IMR-90 (cell line): ENCODE measurements at regions not wholly inside any gene's neighbourhood (a gene's known extent, or its start where the extent isn't known, plus 50 kb on each side); places are given as distances from the start of the nearest gene placed in this dataset.

Source experiments
- ATAC-seq: fragments of 200-7000 bp; cut with Tn5 transposase; 2 replicates; pipeline ENCODE4 v1.9.1; 2020; ENCODE audit warnings: low read depth, mild to moderate bottlenecking, moderate library complexity
- BruUV-seq: library from RNA; stranded (reverse); fragments of 400-500 nt; replicated peaks from 2 replicates; lab custom pipeline; 2021; lab: Mats Ljungman, UMichigan
- CTCF ChIA-PET: fragments of 300-600 bp; formaldehyde crosslinking; extraction: SDS; loops from one replicate; lab custom pipeline; 2021; ENCODE audit warnings: antibody characterized with exemption; lab: Yijun Ruan, JAX
- POLR2A ChIA-PET: fragments of 300-600 bp; sonication (Branson Sonifier 250); formaldehyde crosslinking; loops from one replicate; lab custom pipeline; 2022; ENCODE audit warnings: antibody characterized with exemption; ENCODE audit not compliant: unreplicated experiment; lab: Charles Lee
- DNase-seq: peaks from one replicate; pipeline ENCODE4 v3.0.0; 2013
- H2AFZ ChIP-seq: replicated peaks from 2 replicates; pipeline ENCODE3; 2013; ENCODE audit warnings: low read length, mild to moderate bottlenecking; ENCODE audit not compliant: poor library complexity
- H2AK5ac ChIP-seq: 2 replicates; pipeline ENCODE4 v1.6.1; 2013; ENCODE audit warnings: low read depth, low read length, inconsistent platforms
- H2AK9ac ChIP-seq: replicated peaks from 2 replicates; pipeline ENCODE3; 2013; ENCODE audit warnings: mild to moderate bottlenecking, low read depth, low read length, moderate library complexity; ENCODE audit not compliant: poor library complexity
- H2BK120ac ChIP-seq: 2 replicates; pipeline ENCODE4 v1.6.1; 2013; ENCODE audit warnings: low read depth, low read length, inconsistent platforms
- H2BK15ac ChIP-seq: 3 replicates; pipeline ENCODE4 v1.6.1; 2013; ENCODE audit warnings: low read depth, low read length, inconsistent platforms
- H2BK20ac ChIP-seq: 2 replicates; pipeline ENCODE4 v1.6.1; 2013; ENCODE audit warnings: low read depth, mild to moderate bottlenecking, inconsistent platforms, low read length, moderate library complexity
- H2BK5ac ChIP-seq: 2 replicates; pipeline ENCODE4 v1.6.1; 2013; ENCODE audit warnings: mild to moderate bottlenecking, low read depth, low read length, inconsistent platforms; ENCODE audit not compliant: poor library complexity, severe bottlenecking
- H3K14ac ChIP-seq: replicated peaks from 2 replicates; pipeline ENCODE4 v1.6.1; 2013; ENCODE audit warnings: low read depth, low read length, inconsistent platforms
- H3K18ac ChIP-seq: 2 replicates; pipeline ENCODE4 v1.6.1; 2013; ENCODE audit warnings: low read depth, low read length, control low read depth
- H3K23ac ChIP-seq: 2 replicates; pipeline ENCODE4 v1.6.1; 2013; ENCODE audit warnings: low read depth, low read length, inconsistent platforms
- H3K27ac ChIP-seq: 2 replicates; pipeline ENCODE4 v1.5.1; 2013; ENCODE audit warnings: mild to moderate bottlenecking, control low read depth, low read length; ENCODE audit not compliant: insufficient read depth
- H3K27me3 ChIP-seq: 2 replicates; pipeline ENCODE4 v1.6.1; 2013; ENCODE audit warnings: low read length; ENCODE audit not compliant: control insufficient read depth, insufficient read depth
- H3K36me3 ChIP-seq: 2 replicates; pipeline ENCODE4 v1.6.1; 2013; ENCODE audit warnings: low read length, mixed read lengths; ENCODE audit not compliant: control insufficient read depth, insufficient read depth
- H3K4ac ChIP-seq: 2 replicates; pipeline ENCODE4 v1.6.1; 2013; ENCODE audit warnings: low read depth, low read length, inconsistent platforms
- H3K4me1 ChIP-seq: 2 replicates; pipeline ENCODE4 v1.6.1; 2013; ENCODE audit warnings: low read length, mixed read lengths; ENCODE audit not compliant: control insufficient read depth, insufficient read depth
- H3K4me2 ChIP-seq: 2 replicates; pipeline ENCODE4 v1.6.1; 2013; ENCODE audit warnings: low read depth, mild to moderate bottlenecking, control low read depth, low read length, moderate library complexity
- H3K4me3 ChIP-seq: 2 replicates; pipeline ENCODE4 v1.5.1; 2013; ENCODE audit warnings: low read depth, mild to moderate bottlenecking, control low read depth, low read length, moderate library complexity; ENCODE audit not compliant: insufficient read depth
- H3K56ac ChIP-seq: 2 replicates; pipeline ENCODE4 v1.6.1; 2013; ENCODE audit warnings: low read length, inconsistent platforms; ENCODE audit not compliant: insufficient read depth; ENCODE audit errors: extremely low read depth
- H3K79me1 ChIP-seq, 2 experiments: 2 replicates each; pipeline ENCODE4 v1.6.1; 2013; ENCODE audit warnings: low read length in 2 of 2, inconsistent platforms in 1 of 2, low read depth in 1 of 2
- H3K9ac ChIP-seq: 2 replicates; pipeline ENCODE4 v1.6.1; 2013; ENCODE audit warnings: low read depth, low read length, control low read depth
- H3K9me1 ChIP-seq: 2 replicates; pipeline ENCODE4 v1.6.1; 2013; ENCODE audit warnings: low read length, inconsistent platforms; ENCODE audit not compliant: insufficient read depth
- H3K9me3 ChIP-seq: 2 replicates; pipeline ENCODE4 v1.6.1; 2013; ENCODE audit warnings: low read length; ENCODE audit not compliant: control insufficient read depth, insufficient read depth
- H4K20me1 ChIP-seq: 2 replicates; pipeline ENCODE4 v1.6.1; 2013; ENCODE audit warnings: low read length, inconsistent platforms; ENCODE audit not compliant: insufficient read depth
- H4K5ac ChIP-seq: 2 replicates; pipeline ENCODE4 v1.6.1; 2013; ENCODE audit warnings: mild to moderate bottlenecking, low read depth, low read length, control low read depth
- H4K8ac ChIP-seq, 2 experiments: 2 replicates each; pipeline ENCODE4 v1.6.1; 2013; ENCODE audit warnings: low read depth in 2 of 2, low read length in 2 of 2, control low read depth in 1 of 2, inconsistent platforms in 1 of 2
- H4K91ac ChIP-seq: 2 replicates; pipeline ENCODE4 v1.6.1; 2013; ENCODE audit warnings: low read depth, low read length, inconsistent platforms; ENCODE audit not compliant: insufficient read depth
- BHLHE40 ChIP-seq: fragments of 150-350 bp; IDR thresholded peaks from 2 replicates; pipeline ENCODE4 v1.6.1; 2016; ENCODE audit warnings: mild to moderate bottlenecking, low read depth, low read length
- CEBPB ChIP-seq: IDR thresholded peaks from 2 replicates; pipeline ENCODE4 v1.6.1; 2012; ENCODE audit warnings: low read depth, low read length, improper control_type of control experiment
- CHD1 ChIP-seq: IDR thresholded peaks from 2 replicates; pipeline ENCODE4 v1.6.1; 2012; ENCODE audit warnings: low read depth, low read length, improper control_type of control experiment
- FOS ChIP-seq: fragments of 150-350 bp; IDR thresholded peaks from 2 replicates; pipeline ENCODE4 v1.6.1; 2016; ENCODE audit warnings: low read depth, low read length
- MAFK ChIP-seq: IDR thresholded peaks from 2 replicates; pipeline ENCODE4 v1.6.1; 2012; ENCODE audit warnings: low read depth, low read length, improper control_type of control experiment
- MAZ ChIP-seq: IDR thresholded peaks from 2 replicates; pipeline ENCODE4 v1.6.1; 2012; ENCODE audit warnings: low read depth, mild to moderate bottlenecking, low read length, improper control_type of control experiment, moderate library complexity, borderline replicate concordance
- MXI1 ChIP-seq: IDR thresholded peaks from 2 replicates; pipeline ENCODE4 v1.6.1; 2012; ENCODE audit warnings: low read depth, mild to moderate bottlenecking, low read length, moderate library complexity, borderline replicate concordance
- NFE2L2 ChIP-seq: fragments of 150-350 bp; IDR thresholded peaks from 2 replicates; pipeline ENCODE4 v1.6.1; 2016; ENCODE audit warnings: low read depth, mild to moderate bottlenecking, low read length
- RAD21 ChIP-seq: IDR thresholded peaks from 2 replicates; pipeline ENCODE4 v1.6.1; 2012; ENCODE audit warnings: low read length, improper control_type of control experiment
- RCOR1 ChIP-seq: IDR thresholded peaks from 2 replicates; pipeline ENCODE4 v1.6.1; 2012; ENCODE audit warnings: mild to moderate bottlenecking, low read length, improper control_type of control experiment; ENCODE audit not compliant: insufficient replicate concordance
- RFX5 ChIP-seq: IDR thresholded peaks from 2 replicates; pipeline ENCODE4 v1.8.0; 2012; ENCODE audit warnings: low read depth, mild to moderate bottlenecking, low read length, moderate library complexity
- SMC3 ChIP-seq: fragments of 150-350 bp; IDR thresholded peaks from 2 replicates; pipeline ENCODE4 v1.6.1; 2016; ENCODE audit warnings: low read depth, mild to moderate bottlenecking, antibody characterized with exemption, low read length, moderate library complexity
- WGBS, 2 experiments: methylation state at CpG; one replicate each; pipeline versions ENCODE4 v1.1.5 to v1.1.7; 2013; ENCODE audit warnings: missing lambda C conversion rate in 2 of 2; ENCODE audit not compliant: insufficient read length in 1 of 2; ENCODE audit errors: extremely low coverage in 2 of 2; 5-methylcytosine and 5-hydroxymethylcytosine counted together
- dilution Hi-C: fragments of 300-500 bp; cut with HindIII; formaldehyde crosslinking; loops from one replicate; pipeline ENCODE4 v1.14.3; 2018; ENCODE audit warnings: low sequenced_read_pairs; ENCODE audit not compliant: unreplicated experiment
- in situ Hi-C: fragments of 300-500 bp; cut with MboI; formaldehyde crosslinking; loops from 3 replicates; pipeline ENCODE4 v1.14.3; 2019; ENCODE audit warnings: low sequenced_read_pairs, inconsistent platforms, mixed read lengths
- intact Hi-C: fragments of 100-400 bp; cut with micrococcal nuclease; formaldehyde crosslinking; loops from 2 replicates; pipeline ENCODE4 v1.10.0; 2022
- TF ChIP-seq, protein P1 (sequence below): fragments of 150-350 bp; IDR thresholded peaks from 2 replicates; pipeline ENCODE4 v1.6.1; 2016; ENCODE audit warnings: low read depth, mild to moderate bottlenecking, low read length, moderate library complexity, borderline replicate concordance
- TF ChIP-seq, protein P2 (sequence below): conservative IDR thresholded peaks from 2 replicates; pipeline ENCODE4 v1.5.1; 2012; ENCODE audit warnings: mild to moderate bottlenecking, low read depth, low read length, improper control_type of control experiment
- TF ChIP-seq, protein P3 (sequence below): fragments of 150-350 bp; IDR thresholded peaks from 2 replicates; pipeline ENCODE4 v1.6.1; 2017; ENCODE audit warnings: mild to moderate bottlenecking, antibody characterized with exemption, low read length, low read depth

- POLR2A ChIA-PET: no interaction called here
- BruUV-seq: no TSS peak
- H3K56ac ChIP-seq: no peak overlapping the region
- H3K9ac ChIP-seq: no peak overlapping the region
- no peaks in the 10 kb centered on the region for H3K79me1 ChIP-seq
- H3K9me1 ChIP-seq: no peaks in the 10 kb centered on the region
- in situ Hi-C loops: no loop called here
- CTCF ChIA-PET: no interaction called here
- TF ChIP-seq MAFK (no peak), RAD21 (no peak), RFX5 (no peak), SMC3 (no peak), FOS (no peak), CHD1 (no peak), RCOR1 (no peak), CEBPB (no peak), BHLHE40 (no peak), NFE2L2 (no peak), MXI1 (no peak), MAZ (no peak)
- TF ChIP-seq, protein P1, sequence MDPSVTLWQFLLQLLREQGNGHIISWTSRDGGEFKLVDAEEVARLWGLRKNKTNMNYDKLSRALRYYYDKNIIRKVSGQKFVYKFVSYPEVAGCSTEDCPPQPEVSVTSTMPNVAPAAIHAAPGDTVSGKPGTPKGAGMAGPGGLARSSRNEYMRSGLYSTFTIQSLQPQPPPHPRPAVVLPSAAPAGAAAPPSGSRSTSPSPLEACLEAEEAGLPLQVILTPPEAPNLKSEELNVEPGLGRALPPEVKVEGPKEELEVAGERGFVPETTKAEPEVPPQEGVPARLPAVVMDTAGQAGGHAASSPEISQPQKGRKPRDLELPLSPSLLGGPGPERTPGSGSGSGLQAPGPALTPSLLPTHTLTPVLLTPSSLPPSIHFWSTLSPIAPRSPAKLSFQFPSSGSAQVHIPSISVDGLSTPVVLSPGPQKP: no peak
- TF ChIP-seq, protein P2, sequence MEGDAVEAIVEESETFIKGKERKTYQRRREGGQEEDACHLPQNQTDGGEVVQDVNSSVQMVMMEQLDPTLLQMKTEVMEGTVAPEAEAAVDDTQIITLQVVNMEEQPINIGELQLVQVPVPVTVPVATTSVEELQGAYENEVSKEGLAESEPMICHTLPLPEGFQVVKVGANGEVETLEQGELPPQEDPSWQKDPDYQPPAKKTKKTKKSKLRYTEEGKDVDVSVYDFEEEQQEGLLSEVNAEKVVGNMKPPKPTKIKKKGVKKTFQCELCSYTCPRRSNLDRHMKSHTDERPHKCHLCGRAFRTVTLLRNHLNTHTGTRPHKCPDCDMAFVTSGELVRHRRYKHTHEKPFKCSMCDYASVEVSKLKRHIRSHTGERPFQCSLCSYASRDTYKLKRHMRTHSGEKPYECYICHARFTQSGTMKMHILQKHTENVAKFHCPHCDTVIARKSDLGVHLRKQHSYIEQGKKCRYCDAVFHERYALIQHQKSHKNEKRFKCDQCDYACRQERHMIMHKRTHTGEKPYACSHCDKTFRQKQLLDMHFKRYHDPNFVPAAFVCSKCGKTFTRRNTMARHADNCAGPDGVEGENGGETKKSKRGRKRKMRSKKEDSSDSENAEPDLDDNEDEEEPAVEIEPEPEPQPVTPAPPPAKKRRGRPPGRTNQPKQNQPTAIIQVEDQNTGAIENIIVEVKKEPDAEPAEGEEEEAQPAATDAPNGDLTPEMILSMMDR: no peak
- TF ChIP-seq, protein P3, sequence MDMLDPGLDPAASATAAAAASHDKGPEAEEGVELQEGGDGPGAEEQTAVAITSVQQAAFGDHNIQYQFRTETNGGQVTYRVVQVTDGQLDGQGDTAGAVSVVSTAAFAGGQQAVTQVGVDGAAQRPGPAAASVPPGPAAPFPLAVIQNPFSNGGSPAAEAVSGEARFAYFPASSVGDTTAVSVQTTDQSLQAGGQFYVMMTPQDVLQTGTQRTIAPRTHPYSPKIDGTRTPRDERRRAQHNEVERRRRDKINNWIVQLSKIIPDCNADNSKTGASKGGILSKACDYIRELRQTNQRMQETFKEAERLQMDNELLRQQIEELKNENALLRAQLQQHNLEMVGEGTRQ: no peak
- no peak overlapping the region for H2AFZ ChIP-seq
- H2AK9ac ChIP-seq: no peak overlapping the region
- H2BK20ac ChIP-seq: no peak overlapping the region
- no peak overlapping the region for H3K14ac ChIP-seq
- H3K4me3 ChIP-seq: no peak overlapping the region
- H4K91ac ChIP-seq: no peak overlapping the region
- no peaks in the 10 kb centered on the region for H3K4me1 ChIP-seq
- DNase-seq (no peak), ATAC-seq (no peak)
- peaks cover 23% of the 10 kb centered on the region for H3K9me3 ChIP-seq
- H2BK15ac ChIP-seq: no peak overlapping the region
- H2AK5ac ChIP-seq: no peak overlapping the region
- no peak overlapping the region for H3K18ac ChIP-seq
- no peak overlapping the region for H4K8ac ChIP-seq
- H3K23ac ChIP-seq: no peak overlapping the region
- no peak overlapping the region for H3K4ac ChIP-seq
- intact Hi-C loops: no loop called here
- no peak overlapping the region for H2BK120ac ChIP-seq
- H3K4me2 ChIP-seq: no peak overlapping the region
- H4K5ac ChIP-seq: no peak overlapping the region
- dilution Hi-C loops: no loop called here
- no peaks in the 10 kb centered on the region for H4K20me1 ChIP-seq
- no peak overlapping the region for H3K27ac ChIP-seq
- no peaks in the 10 kb centered on the region for H3K36me3 ChIP-seq
- no peak overlapping the region for H2BK5ac ChIP-seq
- WGBS, 2 experiments: no CpG with 5 or more reads among the region's 6 CpGs
- no peaks in the 10 kb centered on the region for H3K27me3 ChIP-seq
Measured at GRCh38 chr2:4139316-4139715, 435.9 kb downstream of the DCDC2C start.
